ENCODE measurements at regions not wholly inside any gene's neighbourhood (a gene's known extent, or its start where the extent isn't known, plus 50 kb on each side); places are given as distances from the start of the nearest gene placed in this dataset.

DNA sequence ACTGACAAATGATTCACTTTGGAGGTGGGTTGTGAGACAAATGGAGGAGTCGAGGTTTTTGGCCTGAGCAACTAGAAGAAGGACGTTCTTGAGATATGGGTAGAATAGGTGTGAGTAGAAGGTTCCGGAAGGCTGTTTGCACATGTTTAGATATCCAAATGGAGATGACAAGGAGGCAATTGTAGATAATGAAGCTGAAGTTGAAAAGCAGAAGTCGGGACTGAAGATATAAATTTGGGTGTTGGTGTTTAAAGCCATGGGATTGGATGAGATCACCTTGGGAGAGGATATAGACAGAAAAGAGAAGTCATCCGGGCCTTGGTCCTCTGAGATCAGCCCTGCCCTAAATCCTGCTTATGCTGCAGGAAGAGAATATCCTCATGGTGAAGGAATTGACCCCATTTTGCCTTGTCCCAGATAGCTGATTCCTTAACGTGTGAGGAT lies 75.5 kb upstream of the CD44 start (continued):
- TF ChIP-seq, protein P1, sequence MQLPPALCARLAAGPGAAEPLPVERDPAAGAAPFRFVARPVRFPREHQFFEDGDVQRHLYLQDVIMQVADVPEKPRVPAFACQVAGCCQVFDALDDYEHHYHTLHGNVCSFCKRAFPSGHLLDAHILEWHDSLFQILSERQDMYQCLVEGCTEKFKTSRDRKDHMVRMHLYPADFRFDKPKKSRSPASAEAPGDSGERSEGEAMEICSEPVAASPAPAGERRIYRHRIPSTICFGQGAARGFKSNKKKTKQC (CRISPR knock-in tag; IDR thresholded peaks at IDR 0.05) = no peak
- no peak for TF ChIP-seq THRAP3 (IDR thresholded peaks at IDR 0.05; ENCODE audit: borderline replicate concordance)
- TF ChIP-seq, protein P2, sequence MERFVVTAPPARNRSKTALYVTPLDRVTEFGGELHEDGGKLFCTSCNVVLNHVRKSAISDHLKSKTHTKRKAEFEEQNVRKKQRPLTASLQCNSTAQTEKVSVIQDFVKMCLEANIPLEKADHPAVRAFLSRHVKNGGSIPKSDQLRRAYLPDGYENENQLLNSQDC (CRISPR knock-in tag; IDR thresholded peaks at IDR 0.05) = no peak
- no peak for TF ChIP-seq ZFX (CRISPR knock-in tag; IDR thresholded peaks at IDR 0.05)
- no peak for TF ChIP-seq TAF9B (IDR thresholded peaks at IDR 0.05; ENCODE audit: partially characterized antibody)
- no peak for TF ChIP-seq FIP1L1 (IDR thresholded peaks at IDR 0.05; ENCODE audit: low read depth, low read length, poor library complexity, severe bottlenecking)
- TF ChIP-seq POLR2G (IDR thresholded peaks at IDR 0.05; ENCODE audit: low read depth, low read length) = no peak
- TF ChIP-seq ZNF311 (CRISPR knock-in tag; IDR thresholded peaks at IDR 0.05) = no peak
- TF ChIP-seq NR2C1 (IDR thresholded peaks at IDR 0.05) = no peak
- TF ChIP-seq NR2C1 (tag; IDR thresholded peaks at IDR 0.05) = peak; percentile 56; the same call in 1 of the 2 replicates
- no peak for TF ChIP-seq CREM (IDR thresholded peaks at IDR 0.05; ENCODE audit: low read depth)
- no peak for TF ChIP-seq ZSCAN29 (IDR thresholded peaks at IDR 0.05)
- TF ChIP-seq CREB1 (IDR thresholded peaks at IDR 0.05) = no peak
- no peak for TF ChIP-seq CREB1 (CRISPR knock-in tag; IDR thresholded peaks at IDR 0.05)
- TF ChIP-seq SREBF1 (IDR thresholded peaks at IDR 0.05; ENCODE audit: borderline replicate concordance, low read depth, low read length) = no peak
- TF ChIP-seq MYC (IDR thresholded peaks at IDR 0.05; ENCODE audit: low read depth, low read length) = no peak
- no peak for TF ChIP-seq MYC (CRISPR knock-in tag; IDR thresholded peaks at IDR 0.05; ENCODE audit: borderline replicate concordance, low read depth)
- no peak for TF ChIP-seq TAF1 (IDR thresholded peaks at IDR 0.05; ENCODE audit: control insufficient read depth, extremely low read depth, insufficient read depth, low read length, severe bottlenecking)
- TF ChIP-seq, protein P3, sequence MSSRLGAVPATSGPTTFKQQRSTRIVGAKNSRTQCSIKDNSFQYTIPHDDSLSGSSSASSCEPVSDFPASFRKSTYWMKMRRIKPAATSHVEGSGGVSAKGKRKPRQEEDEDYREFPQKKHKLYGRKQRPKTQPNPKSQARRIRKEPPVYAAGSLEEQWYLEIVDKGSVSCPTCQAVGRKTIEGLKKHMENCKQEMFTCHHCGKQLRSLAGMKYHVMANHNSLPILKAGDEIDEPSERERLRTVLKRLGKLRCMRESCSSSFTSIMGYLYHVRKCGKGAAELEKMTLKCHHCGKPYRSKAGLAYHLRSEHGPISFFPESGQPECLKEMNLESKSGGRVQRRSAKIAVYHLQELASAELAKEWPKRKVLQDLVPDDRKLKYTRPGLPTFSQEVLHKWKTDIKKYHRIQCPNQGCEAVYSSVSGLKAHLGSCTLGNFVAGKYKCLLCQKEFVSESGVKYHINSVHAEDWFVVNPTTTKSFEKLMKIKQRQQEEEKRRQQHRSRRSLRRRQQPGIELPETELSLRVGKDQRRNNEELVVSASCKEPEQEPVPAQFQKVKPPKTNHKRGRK (tag; IDR thresholded peaks at IDR 0.05) = no peak
- TF ChIP-seq SIRT6 (IDR thresholded peaks at IDR 0.05; ENCODE audit: low read depth, low read length) = no peak
- TF ChIP-seq ESRRA (IDR thresholded peaks at IDR 0.05; ENCODE audit: borderline replicate concordance, low read depth) = no peak
- no peak for TF ChIP-seq SMARCA5 (IDR thresholded peaks at IDR 0.05)
- TF ChIP-seq PYGO2 (tag; IDR thresholded peaks at IDR 0.05) = no peak
- TF ChIP-seq, protein P4, sequence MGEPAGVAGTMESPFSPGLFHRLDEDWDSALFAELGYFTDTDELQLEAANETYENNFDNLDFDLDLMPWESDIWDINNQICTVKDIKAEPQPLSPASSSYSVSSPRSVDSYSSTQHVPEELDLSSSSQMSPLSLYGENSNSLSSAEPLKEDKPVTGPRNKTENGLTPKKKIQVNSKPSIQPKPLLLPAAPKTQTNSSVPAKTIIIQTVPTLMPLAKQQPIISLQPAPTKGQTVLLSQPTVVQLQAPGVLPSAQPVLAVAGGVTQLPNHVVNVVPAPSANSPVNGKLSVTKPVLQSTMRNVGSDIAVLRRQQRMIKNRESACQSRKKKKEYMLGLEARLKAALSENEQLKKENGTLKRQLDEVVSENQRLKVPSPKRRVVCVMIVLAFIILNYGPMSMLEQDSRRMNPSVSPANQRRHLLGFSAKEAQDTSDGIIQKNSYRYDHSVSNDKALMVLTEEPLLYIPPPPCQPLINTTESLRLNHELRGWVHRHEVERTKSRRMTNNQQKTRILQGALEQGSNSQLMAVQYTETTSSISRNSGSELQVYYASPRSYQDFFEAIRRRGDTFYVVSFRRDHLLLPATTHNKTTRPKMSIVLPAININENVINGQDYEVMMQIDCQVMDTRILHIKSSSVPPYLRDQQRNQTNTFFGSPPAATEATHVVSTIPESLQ (CRISPR knock-in tag; IDR thresholded peaks at IDR 0.05) = no peak
- TF ChIP-seq ZNF165 (CRISPR knock-in tag; IDR thresholded peaks at IDR 0.05; ENCODE audit: borderline replicate concordance) = no peak
- no peak for TF ChIP-seq BCL6 (CRISPR knock-in tag; IDR thresholded peaks at IDR 0.05)
- TF ChIP-seq NRF1 (conservative IDR thresholded peaks at IDR 0.05 in 1 of 2, IDR thresholded peaks at IDR 0.05 in 1 of 2) = no peak
- TF ChIP-seq DACH1 (IDR thresholded peaks at IDR 0.05; ENCODE audit: partially characterized antibody) = no peak
- TF ChIP-seq NFYB (IDR thresholded peaks at IDR 0.05; ENCODE audit: extremely low read depth, insufficient read length) = no peak
